ENCODE measurements at regions not wholly inside any gene's neighbourhood (a gene's known extent, or its start where the extent isn't known, plus 50 kb on each side); places are given as distances from the start of the nearest gene placed in this dataset.

DNA sequence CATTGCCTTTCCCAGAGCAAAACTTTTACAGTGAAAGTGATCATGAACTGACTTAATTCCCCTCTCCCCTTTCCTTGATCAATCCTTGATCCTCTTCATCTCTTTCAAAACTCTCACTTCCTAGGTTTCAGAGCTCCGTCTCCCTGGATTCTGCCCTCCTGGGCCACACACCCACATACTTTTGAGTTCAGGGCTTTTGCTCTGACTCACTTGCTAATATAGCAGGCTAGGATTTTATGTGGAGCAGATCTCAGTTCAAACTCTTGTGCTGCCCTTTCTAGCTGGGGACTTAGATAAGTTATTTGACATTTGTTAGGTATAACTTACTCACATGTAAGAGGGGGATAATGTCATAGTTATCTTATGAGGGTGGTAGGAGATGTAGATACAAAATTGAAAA is 109.1 kb upstream of the MLIP start:
- Histone ChIP-seq H3K36me3 (ENCODE audit: control insufficient read depth in 2 of 2, insufficient read depth in 2 of 2, low read length in 1 of 2) (no peaks in the 10 kb centered on the region), H3K27me3 (ENCODE audit: control insufficient read depth in 2 of 2, insufficient read depth in 1 of 2, low read length in 1 of 2) (no peaks in the 10 kb centered on the region), H3K9me3 (ENCODE audit: control insufficient read depth in 2 of 2, insufficient read depth in 1 of 2, low read length in 1 of 2) (no peaks in the 10 kb centered on the region), H3K27ac (ENCODE audit: low read depth in 1 of 2, low read length in 1 of 2) (no peak overlapping the region), H3K4me3 (ENCODE audit: low read length in 2 of 2) (no peak overlapping the region), H3K4me1 (ENCODE audit: control insufficient read depth in 2 of 2, insufficient read depth in 2 of 2, low read length in 2 of 2) (no peaks in the 10 kb centered on the region)
- 96% methylated on average over 1 of the region's 1 CpG for WGBS
- DNase-seq (ENCODE audit: low read depth in 6 of 9, low spot score in 9 of 9): no peak

DNA sequence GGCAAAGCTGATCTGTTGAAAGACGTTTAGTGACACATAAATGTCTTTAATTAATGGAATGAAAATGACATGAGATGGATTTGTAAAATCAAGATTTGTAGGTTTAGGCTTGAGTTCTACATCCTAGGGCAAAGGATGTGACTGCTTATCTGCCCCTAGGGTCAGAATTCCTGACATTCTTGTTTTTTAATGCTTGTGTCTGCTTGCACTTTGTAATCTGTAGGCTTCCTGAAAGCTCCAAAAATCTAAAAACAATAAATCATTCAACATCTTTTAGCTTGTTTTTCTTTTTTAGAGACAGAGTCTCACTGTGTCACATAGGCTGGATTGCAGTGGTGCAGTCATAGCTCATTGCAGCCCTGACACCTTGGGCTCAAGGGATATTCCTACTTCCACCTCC is 107.9 kb upstream of the MLIP start:
- Histone ChIP-seq H3K27me3 (ENCODE audit: control insufficient read depth in 2 of 2, insufficient read depth in 1 of 2, low read length in 1 of 2) (no peaks in the 10 kb centered on the region), H3K9me3 (ENCODE audit: control insufficient read depth in 2 of 2, insufficient read depth in 1 of 2, low read length in 1 of 2) (no peaks in the 10 kb centered on the region), H3K27ac (ENCODE audit: low read depth in 1 of 2, low read length in 1 of 2) (no peak overlapping the region), H3K4me3 (ENCODE audit: low read length in 2 of 2) (no peak overlapping the region), H3K36me3 (ENCODE audit: control insufficient read depth in 2 of 2, insufficient read depth in 2 of 2, low read length in 1 of 2) (no peaks in the 10 kb centered on the region), H3K4me1 (ENCODE audit: control insufficient read depth in 2 of 2, insufficient read depth in 2 of 2, low read length in 2 of 2) (no peaks in the 10 kb centered on the region)
- 85% methylated on average over 1 of the region's 1 CpG for WGBS
- DNase-seq (ENCODE audit: low read depth in 6 of 9, low spot score in 9 of 9): no peak

DNA sequence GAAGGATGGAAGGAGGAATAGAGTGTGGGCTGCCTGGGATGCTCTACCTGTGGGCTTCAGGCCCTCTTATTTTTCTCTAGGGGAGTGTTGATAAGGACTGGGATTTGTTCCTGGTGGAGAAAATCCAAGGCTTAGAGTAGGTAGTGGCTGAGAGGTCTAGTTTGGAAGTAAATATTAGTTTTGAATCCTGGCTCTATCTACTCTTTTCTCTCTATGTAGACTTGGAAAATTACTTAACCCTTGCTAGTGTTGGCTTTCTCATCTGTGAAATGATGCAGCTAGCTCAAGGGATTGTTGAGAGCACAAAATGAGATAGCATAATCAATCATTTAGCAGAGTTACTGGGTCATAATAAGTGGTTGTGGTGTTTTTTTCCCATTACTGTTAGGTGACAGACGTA is 102.7 kb upstream of the MLIP start:
- H3K27me3 ChIP-seq (ENCODE audit: control insufficient read depth in 2 of 2, insufficient read depth in 1 of 2, low read length in 1 of 2): no peaks in the 10 kb centered on the region
- DNase-seq (ENCODE audit: low read depth in 6 of 9, low spot score in 9 of 9): no peak
- H3K36me3 ChIP-seq (ENCODE audit: control insufficient read depth in 2 of 2, insufficient read depth in 2 of 2, low read length in 1 of 2): no peaks in the 10 kb centered on the region
- no peak overlapping the region for H3K4me3 ChIP-seq (ENCODE audit: low read length in 2 of 2)
- no peak overlapping the region for H3K27ac ChIP-seq (ENCODE audit: low read depth in 1 of 2, low read length in 1 of 2)
- no peaks in the 10 kb centered on the region for H3K9me3 ChIP-seq (ENCODE audit: control insufficient read depth in 2 of 2, insufficient read depth in 1 of 2, low read length in 1 of 2)
- H3K4me1 ChIP-seq (ENCODE audit: control insufficient read depth in 2 of 2, insufficient read depth in 2 of 2, low read length in 2 of 2): no peaks in the 10 kb centered on the region
- WGBS: 94% methylated on average over 1 of the region's 1 CpG

DNA sequence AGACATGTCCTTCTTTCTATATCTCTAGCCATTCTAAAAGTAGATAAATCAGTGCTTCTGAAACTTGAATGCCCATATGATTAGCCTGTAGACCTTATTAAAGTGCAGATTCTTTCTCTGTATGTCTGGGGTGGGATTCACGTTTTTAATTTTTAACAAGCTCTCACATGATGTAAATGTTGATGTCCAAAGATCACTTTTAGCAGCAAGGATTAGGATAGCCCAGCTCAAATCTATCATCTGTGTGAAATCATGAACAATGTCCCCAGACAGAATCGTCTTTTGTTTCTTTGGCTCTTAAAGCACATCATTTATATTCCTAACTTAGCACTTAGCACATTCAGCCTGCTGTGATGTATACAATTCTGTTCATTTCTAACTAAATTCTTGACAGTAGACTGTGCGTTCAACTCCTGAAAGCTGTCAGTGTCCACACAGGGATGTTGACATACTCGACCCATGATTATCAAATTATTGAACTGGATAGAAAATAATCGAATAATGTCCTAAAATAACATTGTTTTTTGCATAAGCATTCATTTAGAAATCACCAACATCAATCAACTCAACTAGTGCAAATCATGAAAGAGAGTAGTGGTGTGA is 102.1 kb upstream of the MLIP start:
- Histone ChIP-seq H3K27ac (ENCODE audit: low read depth in 1 of 2, low read length in 1 of 2) (no peak overlapping the region), H3K4me3 (ENCODE audit: low read length in 2 of 2) (no peak overlapping the region), H3K27me3 (ENCODE audit: control insufficient read depth in 2 of 2, insufficient read depth in 1 of 2, low read length in 1 of 2) (no peaks in the 10 kb centered on the region), H3K4me1 (ENCODE audit: control insufficient read depth in 2 of 2, insufficient read depth in 2 of 2, low read length in 2 of 2) (no peaks in the 10 kb centered on the region), H3K9me3 (ENCODE audit: control insufficient read depth in 2 of 2, insufficient read depth in 1 of 2, low read length in 1 of 2) (no peaks in the 10 kb centered on the region), H3K36me3 (ENCODE audit: control insufficient read depth in 2 of 2, insufficient read depth in 2 of 2, low read length in 1 of 2) (no peaks in the 10 kb centered on the region)
- no peak for DNase-seq (ENCODE audit: low read depth in 6 of 9, low spot score in 9 of 9)
- 94% methylated on average over 5 of the region's 5 CpGs for WGBS

DNA sequence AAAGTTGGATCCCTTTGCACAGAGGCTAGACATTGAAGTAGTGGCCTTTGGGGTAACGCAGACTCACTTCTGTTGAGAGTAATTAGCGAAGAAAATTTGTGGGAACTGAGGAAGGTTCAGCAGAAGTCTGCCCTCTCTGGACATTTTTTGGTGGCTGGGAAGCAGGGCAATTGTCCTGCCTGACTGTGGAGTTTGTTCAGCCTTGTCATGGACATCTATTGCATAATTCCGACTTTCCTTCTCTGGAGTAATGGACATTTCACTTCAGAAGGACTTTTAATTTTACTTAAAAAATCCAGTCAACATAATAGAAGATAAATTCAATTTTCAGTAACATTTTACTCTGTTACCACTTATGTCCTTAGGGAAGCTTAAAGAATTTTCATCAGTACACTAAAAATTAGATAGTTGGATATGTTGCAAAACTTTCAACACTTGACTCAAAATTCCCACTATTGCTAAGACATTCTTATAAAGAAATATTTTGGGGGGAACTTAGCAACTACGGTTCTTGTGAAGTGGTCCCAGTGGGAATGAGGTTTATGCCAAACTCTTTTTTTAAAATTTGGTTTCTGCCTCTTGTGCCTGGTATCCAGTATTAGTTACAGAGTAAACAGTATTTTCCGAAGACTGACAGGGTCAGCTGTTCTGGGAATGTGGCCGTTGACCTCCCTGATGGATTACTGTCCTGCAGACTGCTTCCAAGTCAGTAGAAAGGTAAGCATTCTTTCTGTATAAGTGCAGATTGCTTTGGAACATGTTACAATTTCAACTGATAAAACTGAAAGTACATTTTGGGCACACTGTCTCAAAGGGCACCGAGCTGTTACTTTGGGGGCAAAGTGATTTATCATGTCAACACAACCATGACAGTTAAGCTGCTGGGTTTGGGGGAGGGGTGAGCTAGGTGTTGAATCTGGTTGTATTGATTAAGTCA is 100.6 kb upstream of the MLIP start:
- H3K9me3 ChIP-seq (ENCODE audit: control insufficient read depth in 2 of 2, insufficient read depth in 1 of 2, low read length in 1 of 2): no peaks in the 10 kb centered on the region
- WGBS: 86% methylated on average over 7 of the region's 7 CpGs
- no peak overlapping the region for H3K4me3 ChIP-seq (ENCODE audit: low read length in 2 of 2)
- no peaks in the 10 kb centered on the region for H3K27me3 ChIP-seq (ENCODE audit: control insufficient read depth in 2 of 2, insufficient read depth in 1 of 2, low read length in 1 of 2)
- no peaks in the 10 kb centered on the region for H3K36me3 ChIP-seq (ENCODE audit: control insufficient read depth in 2 of 2, insufficient read depth in 2 of 2, low read length in 1 of 2)
- no peak overlapping the region for H3K27ac ChIP-seq (ENCODE audit: low read depth in 1 of 2, low read length in 1 of 2)
- H3K4me1 ChIP-seq (ENCODE audit: control insufficient read depth in 2 of 2, insufficient read depth in 2 of 2, low read length in 2 of 2): no peaks in the 10 kb centered on the region
- peak in 1 of 9 donors; percentile 7 for DNase-seq (ENCODE audit: low read depth in 6 of 9, low spot score in 9 of 9)

DNA sequence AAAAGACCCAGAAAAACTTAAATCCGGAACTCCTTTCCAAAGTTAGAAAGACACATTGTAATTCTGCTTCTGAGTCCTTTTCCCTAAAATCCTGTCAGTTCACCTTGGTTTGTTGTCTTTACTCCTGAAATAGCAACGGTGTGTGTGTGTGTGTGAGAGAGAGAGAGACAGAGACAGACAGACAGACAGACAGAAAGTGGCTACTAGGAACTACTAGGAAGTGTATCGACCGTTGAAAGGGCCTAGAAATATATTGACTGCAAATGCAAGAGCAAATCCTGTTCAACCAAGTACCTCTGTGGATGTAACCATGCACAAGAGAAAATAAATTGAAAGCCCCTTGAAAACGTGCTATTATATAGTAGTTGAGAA is 100.0 kb upstream of the MLIP start:
- WGBS: 78% methylated on average over 5 of the region's 5 CpGs
- Histone ChIP-seq H3K9me3 (ENCODE audit: control insufficient read depth in 2 of 2, insufficient read depth in 1 of 2, low read length in 1 of 2) (no peaks in the 10 kb centered on the region), H3K36me3 (ENCODE audit: control insufficient read depth in 2 of 2, insufficient read depth in 2 of 2, low read length in 1 of 2) (no peaks in the 10 kb centered on the region), H3K27ac (ENCODE audit: low read depth in 1 of 2, low read length in 1 of 2) (no peak overlapping the region), H3K4me1 (ENCODE audit: control insufficient read depth in 2 of 2, insufficient read depth in 2 of 2, low read length in 2 of 2) (no peaks in the 10 kb centered on the region), H3K27me3 (ENCODE audit: control insufficient read depth in 2 of 2, insufficient read depth in 1 of 2, low read length in 1 of 2) (no peaks in the 10 kb centered on the region), H3K4me3 (ENCODE audit: low read length in 2 of 2) (no peak overlapping the region)
- DNase-seq (ENCODE audit: low read depth in 6 of 9, low spot score in 9 of 9): no peak

DNA sequence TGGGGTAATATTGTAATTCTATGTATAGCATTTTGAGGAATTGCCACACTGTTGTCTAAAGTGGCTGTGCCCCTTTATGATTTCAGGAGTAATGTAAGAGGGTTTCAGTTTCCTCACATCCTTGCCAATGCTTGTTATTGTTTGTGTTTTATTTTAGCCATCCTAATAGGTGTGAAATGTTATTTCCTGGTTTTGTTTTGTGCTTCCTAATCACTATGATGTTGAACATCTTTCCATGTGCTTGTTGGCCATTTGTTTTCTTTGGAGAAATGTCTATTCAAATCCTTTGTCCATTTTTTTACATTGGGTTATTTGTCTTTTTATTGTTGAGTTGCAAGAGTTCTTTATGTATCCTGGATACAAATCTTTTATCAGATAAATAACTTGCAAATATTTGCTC is 97.3 kb upstream of the MLIP start:
- H3K27me3 ChIP-seq (ENCODE audit: control insufficient read depth in 2 of 2, insufficient read depth in 1 of 2, low read length in 1 of 2): no peaks in the 10 kb centered on the region
- no peak overlapping the region for H3K4me3 ChIP-seq (ENCODE audit: low read length in 2 of 2)
- H3K4me1 ChIP-seq (ENCODE audit: control insufficient read depth in 2 of 2, insufficient read depth in 2 of 2, low read length in 2 of 2): no peaks in the 10 kb centered on the region
- no peaks in the 10 kb centered on the region for H3K36me3 ChIP-seq (ENCODE audit: control insufficient read depth in 2 of 2, insufficient read depth in 2 of 2, low read length in 1 of 2)
- H3K9me3 ChIP-seq (ENCODE audit: control insufficient read depth in 2 of 2, insufficient read depth in 1 of 2, low read length in 1 of 2): no peaks in the 10 kb centered on the region
- no peak overlapping the region for H3K27ac ChIP-seq (ENCODE audit: low read depth in 1 of 2, low read length in 1 of 2)
- no peak for DNase-seq (ENCODE audit: low read depth in 6 of 9, low spot score in 9 of 9)

DNA sequence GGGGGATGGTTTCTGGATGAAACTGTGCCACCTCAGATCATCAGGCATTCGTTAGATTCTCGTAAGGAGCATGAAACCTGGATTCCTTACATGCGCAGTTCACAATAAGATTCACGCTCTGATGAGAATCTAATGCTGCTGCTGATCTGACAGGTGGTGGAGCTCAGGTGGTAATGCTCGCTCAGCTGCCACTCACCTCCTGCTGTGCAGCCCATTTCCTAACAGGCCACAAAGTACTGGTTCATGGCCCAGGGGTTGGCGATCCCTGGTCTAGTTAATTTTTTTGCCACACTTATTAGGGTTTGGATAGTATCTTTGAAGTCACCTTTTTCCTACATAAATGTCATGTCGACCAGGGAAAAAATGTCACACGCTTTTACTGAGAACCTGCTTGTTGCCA is 96.8 kb upstream of the MLIP start:
- H3K36me3 ChIP-seq (ENCODE audit: control insufficient read depth in 2 of 2, insufficient read depth in 2 of 2, low read length in 1 of 2): no peaks in the 10 kb centered on the region
- no peak overlapping the region for H3K27ac ChIP-seq (ENCODE audit: low read depth in 1 of 2, low read length in 1 of 2)
- H3K27me3 ChIP-seq (ENCODE audit: control insufficient read depth in 2 of 2, insufficient read depth in 1 of 2, low read length in 1 of 2): no peaks in the 10 kb centered on the region
- H3K4me3 ChIP-seq (ENCODE audit: low read length in 2 of 2): no peak overlapping the region
- no peaks in the 10 kb centered on the region for H3K9me3 ChIP-seq (ENCODE audit: control insufficient read depth in 2 of 2, insufficient read depth in 1 of 2, low read length in 1 of 2)
- WGBS: 96% methylated on average over 8 of the region's 8 CpGs
- no peaks in the 10 kb centered on the region for H3K4me1 ChIP-seq (ENCODE audit: control insufficient read depth in 2 of 2, insufficient read depth in 2 of 2, low read length in 2 of 2)
- no peak for DNase-seq (ENCODE audit: low read depth in 6 of 9, low spot score in 9 of 9)

DNA sequence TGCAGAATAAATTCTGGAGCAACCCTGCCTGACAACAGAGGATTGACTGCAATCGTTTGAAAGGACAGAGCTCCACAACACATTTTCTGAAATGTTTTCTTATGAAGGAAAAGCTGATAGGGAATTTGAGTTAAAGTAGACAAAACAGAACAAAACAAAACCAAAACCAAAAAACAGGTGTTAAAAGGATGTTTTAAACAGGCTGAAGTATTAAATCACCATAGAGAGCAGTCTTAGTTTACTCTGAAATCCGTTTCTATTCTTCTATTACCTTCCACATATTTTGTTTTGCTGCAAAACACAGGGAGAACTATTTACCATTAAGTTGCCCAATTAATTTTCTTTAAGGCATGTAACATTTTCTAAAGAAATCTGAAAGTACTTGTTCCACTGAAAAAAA is 93.4 kb upstream of the MLIP start:
- Histone ChIP-seq H3K4me1 (ENCODE audit: control insufficient read depth in 2 of 2, insufficient read depth in 2 of 2, low read length in 2 of 2) (no peaks in the 10 kb centered on the region), H3K27ac (ENCODE audit: low read depth in 1 of 2, low read length in 1 of 2) (no peak overlapping the region), H3K9me3 (ENCODE audit: control insufficient read depth in 2 of 2, insufficient read depth in 1 of 2, low read length in 1 of 2) (no peaks in the 10 kb centered on the region), H3K27me3 (ENCODE audit: control insufficient read depth in 2 of 2, insufficient read depth in 1 of 2, low read length in 1 of 2) (no peaks in the 10 kb centered on the region), H3K36me3 (ENCODE audit: control insufficient read depth in 2 of 2, insufficient read depth in 2 of 2, low read length in 1 of 2) (no peaks in the 10 kb centered on the region), H3K4me3 (ENCODE audit: low read length in 2 of 2) (no peak overlapping the region)
- 56% methylated on average over 2 of the region's 2 CpGs for WGBS
- no peak for DNase-seq (ENCODE audit: low read depth in 6 of 9, low spot score in 9 of 9)
